K562 (cell line): ENCODE measurements at regions not wholly inside any gene's neighbourhood (a gene's known extent, or its start where the extent isn't known, plus 50 kb on each side); places are given as distances from the start of the nearest gene placed in this dataset.

Source experiments
- ATAC-seq: fragments of 200-7000 bp; cut with Tn5 transposase; 3 replicates; pipeline ENCODE4 v1.9.1; 2020; ENCODE audit warnings: moderate library complexity
- BruUV-seq: library from RNA; stranded (reverse); fragments of 400-500 nt; replicated peaks from 2 replicates; lab custom pipeline; 2021; lab: Mats Ljungman, UMichigan
- CTCF ChIA-PET: fragments of 300-600 bp; formaldehyde crosslinking; extraction: SDS; loops from one replicate; lab custom pipeline; 2021; ENCODE audit warnings: low intra/inter-chr PET ratio; lab: Yijun Ruan, JAX
- POLR2A ChIA-PET: fragments of 300-600, 350-650 bp; sonication (Branson Sonifier 250); formaldehyde crosslinking; extraction: SDS; loops from one replicate; lab custom pipeline; 2021; ENCODE audit warnings: antibody characterized with exemption, inconsistent platforms; lab: Yijun Ruan, JAX
- DNase-seq, 4 experiments: peaks; one replicate each; pipeline versions ENCODE4 v3.0.0 to v3.0.0-alpha.2; 2011 to 2018; ENCODE audit warnings: low spot score in 3 of 4, mixed read lengths in 3 of 4; ENCODE audit errors: extremely low read depth in 1 of 4
- FAIRE-seq: peaks from 2 replicates; lab custom pipeline; 2011; peaks lifted over from hg19 to GRCh38; lab: Jason Lieb, UNC
- H2AFZ ChIP-seq: 2 replicates; pipeline ENCODE4 v1.6.0; 2011; ENCODE audit warnings: low read depth, low read length, control low read depth, inconsistent platforms
- H3K27ac ChIP-seq: fragments of 200-600 bp; 3 replicates; pipeline ENCODE4 v1.8.0; 2011; ENCODE audit warnings: low read depth, mild to moderate bottlenecking, control low read depth, inconsistent platforms, low read length, moderate library complexity, mixed read lengths; ENCODE audit errors: extremely low read depth
- H3K27me3 ChIP-seq, 2 experiments: fragments of 300-600 bp in 1 of 2; 2 replicates in 1 of 2; 3 replicates in 1 of 2; pipeline versions ENCODE4 v1.6.0 to v1.8.0; 2011; ENCODE audit warnings: inconsistent platforms in 2 of 2, low read length in 2 of 2, mild to moderate bottlenecking in 1 of 2, mixed read lengths in 1 of 2, moderate library complexity in 1 of 2; ENCODE audit not compliant: control insufficient read depth in 2 of 2, insufficient read depth in 2 of 2
- H3K36me3 ChIP-seq: fragments of 300-600 bp; 3 replicates; pipeline ENCODE4 v1.8.0; 2011; ENCODE audit warnings: mild to moderate bottlenecking, low read length, inconsistent platforms; ENCODE audit not compliant: control insufficient read depth, insufficient read depth
- H3K4me1 ChIP-seq, 2 experiments: fragments of 200-600 bp in 1 of 2; replicated peaks in 1 of 2; 2 replicates in 1 of 2; 3 replicates in 1 of 2; pipeline versions ENCODE4 v1.5.1 to v1.8.0; 2011; ENCODE audit warnings: inconsistent platforms in 2 of 2, low read length in 2 of 2, mild to moderate bottlenecking in 1 of 2, mixed read lengths in 1 of 2, moderate library complexity in 1 of 2; ENCODE audit not compliant: control insufficient read depth in 2 of 2, insufficient read depth in 2 of 2
- H3K4me2 ChIP-seq: 2 replicates; pipeline ENCODE4 v1.6.1; 2011; ENCODE audit warnings: low read length, control low read depth, inconsistent platforms, mixed read lengths; ENCODE audit not compliant: insufficient read depth
- H3K4me3 ChIP-seq: fragments of 200-600 bp; sonication (generic), shearing (Covaris generic); 2 replicates; pipeline ENCODE4 v1.5.1; 2016; ENCODE audit warnings: control low read depth, inconsistent platforms
- H3K79me2 ChIP-seq: fragments of 200-600 bp; 3 replicates; pipeline ENCODE4 v1.8.0; 2011; ENCODE audit warnings: low read length, inconsistent platforms; ENCODE audit not compliant: control insufficient read depth, insufficient read depth
- H3K9ac ChIP-seq, 2 experiments: 2 replicates each; pipeline versions ENCODE4 v1.6.0 to v1.6.1; 2011; ENCODE audit warnings: low read depth in 2 of 2, low read length in 2 of 2, control low read depth in 1 of 2, inconsistent platforms in 1 of 2, mild to moderate bottlenecking in 1 of 2, mixed read lengths in 1 of 2; ENCODE audit not compliant: insufficient read depth in 1 of 2
- H3K9me1 ChIP-seq: one replicate; pipeline ENCODE4 v1.6.0; 2011; ENCODE audit warnings: inconsistent platforms, mild to moderate bottlenecking, low read length, moderate library complexity; ENCODE audit not compliant: control insufficient read depth, insufficient read depth
- H3K9me3 ChIP-seq: replicated peaks from 2 replicates; pipeline ENCODE4 v1.5.1; 2011; ENCODE audit warnings: low read depth, low read length, inconsistent platforms; ENCODE audit not compliant: control insufficient read depth, insufficient read depth
- H4K20me1 ChIP-seq: replicated peaks from 2 replicates; pipeline ENCODE4 v1.6.1; 2011; ENCODE audit warnings: low read length, inconsistent platforms, mixed read lengths; ENCODE audit not compliant: control insufficient read depth, insufficient read depth
- BRF1 ChIP-seq: IDR thresholded peaks from 3 replicates; pipeline ENCODE4 v1.6.1; 2011; ENCODE audit warnings: borderline replicate concordance, mild to moderate bottlenecking; ENCODE audit not compliant: insufficient read length; ENCODE audit errors: extremely low read depth
- CC2D1A ChIP-seq: fragments of 450-650 bp; IDR thresholded peaks from 2 replicates; pipeline ENCODE4 v1.6.1; 2017; ENCODE audit warnings: mild to moderate bottlenecking
- DMBX1 ChIP-seq: fragments of 250-450 bp; sonication (Bioruptor Pico); IDR thresholded peaks from 2 replicates; pipeline ENCODE4 v1.8.0; 2022; ENCODE audit warnings: inconsistent platforms, mild to moderate bottlenecking, moderate library complexity, borderline replicate concordance
- DNMT1 ChIP-seq: fragments of 450-650 bp; IDR thresholded peaks from 2 replicates; pipeline ENCODE4 v1.6.1; 2016; ENCODE audit warnings: antibody characterized with exemption, mild to moderate bottlenecking
- FUS ChIP-seq: fragments of 200-400 bp; formaldehyde crosslinking; optimal IDR thresholded peaks from 2 replicates; pipeline ENCODE3; 2017; ENCODE audit warnings: low read depth, low read length
- HMGN3 ChIP-seq: IDR thresholded peaks from 2 replicates; pipeline ENCODE4 v1.6.1; 2011; ENCODE audit warnings: borderline replicate concordance, low read depth, mild to moderate bottlenecking, mixed read lengths, low read length; ENCODE audit not compliant: insufficient read length; ENCODE audit errors: extremely low read depth
- L3MBTL2 ChIP-seq: fragments of 450-650 bp; IDR thresholded peaks from 2 replicates; pipeline ENCODE4 v1.6.1; 2016; ENCODE audit warnings: mild to moderate bottlenecking, moderate library complexity
- MAFG ChIP-seq: fragments of 450-650 bp; conservative IDR thresholded peaks from 2 replicates; pipeline ENCODE4 v1.6.1; 2016; ENCODE audit warnings: missing genetic modification characterization, missing compliant biosample characterization
- MED1 ChIP-seq: sonication (generic); formaldehyde crosslinking; IDR thresholded peaks from 2 replicates; pipeline ENCODE4 v1.8.1; 2023; ENCODE audit warnings: missing genetic modification reagents, borderline replicate concordance
- NBN ChIP-seq: fragments of 450-650 bp; IDR thresholded peaks from 2 replicates; pipeline ENCODE4 v1.6.1; 2016; ENCODE audit warnings: low read depth, mild to moderate bottlenecking
- SIN3B ChIP-seq: fragments of 450-650 bp; IDR thresholded peaks from 2 replicates; pipeline ENCODE4 v1.6.1; 2017; ENCODE audit warnings: low read depth, mild to moderate bottlenecking, moderate library complexity
- SRSF7 ChIP-seq: fragments of 200-400 bp; formaldehyde crosslinking; optimal IDR thresholded peaks from 2 replicates; pipeline ENCODE3; 2017; ENCODE audit warnings: mild to moderate bottlenecking, low read depth, low read length
- STAG1 ChIP-seq: sonication (generic); formaldehyde crosslinking; IDR thresholded peaks from 2 replicates; pipeline ENCODE4 v1.5.0; 2020; ENCODE audit warnings: missing genetic modification reagents, borderline replicate concordance
- TCF15 ChIP-seq: fragments of 250-450 bp; sonication (Bioruptor Pico); IDR thresholded peaks from 2 replicates; pipeline ENCODE4 v1.8.0; 2022; ENCODE audit warnings: moderate library complexity, mild to moderate bottlenecking, inconsistent platforms
- ZNF551 ChIP-seq: fragments of 250-450 bp; sonication (Bioruptor Pico); IDR thresholded peaks from 2 replicates; pipeline ENCODE4 v1.5.0; 2021; ENCODE audit warnings: mild to moderate bottlenecking, moderate library complexity
- ZNF586 ChIP-seq: fragments of 450-650 bp; formaldehyde crosslinking; conservative IDR thresholded peaks from 2 replicates; pipeline ENCODE4 v1.4.0; 2020; ENCODE audit warnings: mild to moderate bottlenecking, moderate library complexity
- ZNF696 ChIP-seq: fragments of 250-450 bp; sonication (Bioruptor Pico); conservative IDR thresholded peaks from 2 replicates; pipeline ENCODE4 v1.4.0; 2020; ENCODE audit warnings: mild to moderate bottlenecking, moderate library complexity
- ZSCAN29 ChIP-seq: fragments of 450-650 bp; IDR thresholded peaks from 2 replicates; pipeline ENCODE4 v1.6.1; 2017
- WGBS: fragments of 100-300 bp; shearing (Covaris generic); methylation state at CpG from one replicate; pipeline ENCODE4 v1.1.6; 2016; ENCODE audit warnings: low coverage, mixed read lengths; ENCODE audit not compliant: insufficient coverage; ENCODE audit errors: missing lambda C conversion rate; 5-methylcytosine and 5-hydroxymethylcytosine counted together
- in situ Hi-C: fragments of 300-500 bp; cut with MboI; formaldehyde crosslinking; loops from 4 replicates; pipeline ENCODE4 v1.15.0; 2018; ENCODE audit warnings: inconsistent platforms, mixed read lengths
- intact Hi-C: fragments of 100-400 bp; cut with micrococcal nuclease; formaldehyde crosslinking; loops from 2 replicates; pipeline ENCODE4 v1.14.2; 2022

- no peaks in the 10 kb centered on the region for H3K36me3 ChIP-seq
- no peak overlapping the region for H3K4me3 ChIP-seq
- TF ChIP-seq ZNF696 (CRISPR knock-in tag) (no peak), MED1 (CRISPR knock-in tag) (no peak), ZNF551 (CRISPR knock-in tag) (no peak), L3MBTL2 (no peak), MAFG (no peak), ZSCAN29 (no peak), SRSF7 (no peak), DMBX1 (no peak), STAG1 (CRISPR knock-in tag) (no peak), DNMT1 (no peak), BRF1 (no peak), HMGN3 (no peak), CC2D1A (no peak), FUS (no peak), ZNF586 (no peak), NBN (no peak), SIN3B (no peak), TCF15 (CRISPR knock-in tag) (no peak)
- peaks cover 0 to 18% of the 10 kb centered on the region in 2 experiments; a peak in 3 of 5 replicates for H3K27me3 ChIP-seq
- ChIA-PET CTCF (no interaction called here), POLR2A (no interaction called here)
- H3K79me2 ChIP-seq = no peaks in the 10 kb centered on the region
- no peaks in the 10 kb centered on the region for H4K20me1 ChIP-seq
- no peak overlapping the region for H3K4me2 ChIP-seq
- H3K4me1 ChIP-seq = no peaks in the 10 kb centered on the region
- ATAC-seq = no peak
- FAIRE-seq = no peak
- H3K9me3 ChIP-seq = no peaks in the 10 kb centered on the region
- intact Hi-C loops = no loop called here
- no peak for DNase-seq
- no TSS peak for BruUV-seq
- no peaks in the 10 kb centered on the region for H3K9me1 ChIP-seq
- no peak overlapping the region for H2AFZ ChIP-seq
- in situ Hi-C loops = loop anchor here (25.0 kb wide), 1 partner anchor 1045 kb away; no protein-coding TSS in a partner anchor
- no peak overlapping the region for H3K27ac ChIP-seq
- 0% methylated on average over 4 of the region's 5 CpGs for WGBS
- H3K9ac ChIP-seq = no peak overlapping the region
Observed at GRCh38 chr4:17332478-17332877, 179.4 kb downstream of the QDPR start.
